RWPE2 (cell line): ENCODE measurements at regions not wholly inside any gene's neighbourhood (a gene's known extent, or its start where the extent isn't known, plus 50 kb on each side); places are given as distances from the start of the nearest gene placed in this dataset.
A peak's percentile ranks its signal among the peaks of the same experiment; 100 is the strongest.

ENCODE experiments used
- ATAC-seq: fragments of 200-7000 bp; cut with Tn5 transposase; 3 replicates; pipeline ENCODE4 v1.9.1; 2021; ENCODE audit warnings: low read depth
- DNase-seq: peaks from one replicate; pipeline ENCODE4 v3.0.0-alpha.2; 2020; ENCODE audit warnings: low spot score
- H3K27ac ChIP-seq: fragments of 450-650 bp; 2 replicates; pipeline ENCODE4 v1.5.1; 2017; ENCODE audit warnings: mild to moderate bottlenecking; ENCODE audit not compliant: poor library complexity, severe bottlenecking
- H3K27me3 ChIP-seq: fragments of 250-450 bp; sonication (Bioruptor Pico); 2 replicates; pipeline ENCODE4 v1.5.1; 2021; ENCODE audit warnings: mild to moderate bottlenecking, moderate library complexity; ENCODE audit not compliant: insufficient read depth, poor library complexity, severe bottlenecking
- H3K36me3 ChIP-seq: fragments of 250-450 bp; sonication (Bioruptor Pico); 2 replicates; pipeline ENCODE4 v1.5.1; 2020; ENCODE audit warnings: low read depth, mild to moderate bottlenecking, moderate library complexity
- H3K4me1 ChIP-seq: fragments of 250-450 bp; sonication (Bioruptor Pico); 2 replicates; pipeline ENCODE4 v1.5.1; 2021; ENCODE audit warnings: mild to moderate bottlenecking, moderate library complexity; ENCODE audit not compliant: insufficient read depth, poor library complexity, severe bottlenecking
- H3K4me3 ChIP-seq: fragments of 250-450 bp; sonication (Bioruptor Pico); 2 replicates; pipeline ENCODE4 v1.5.1; 2021; ENCODE audit warnings: mild to moderate bottlenecking, moderate library complexity; ENCODE audit not compliant: severe bottlenecking
- H3K9me3 ChIP-seq: fragments of 250-450 bp; sonication (Bioruptor Pico); 2 replicates; pipeline ENCODE4 v1.5.1; 2021; ENCODE audit warnings: mild to moderate bottlenecking, moderate library complexity; ENCODE audit not compliant: severe bottlenecking
- CTCF ChIP-seq: fragments of 450-650 bp; IDR thresholded peaks from one replicate; pipeline ENCODE4 v1.5.1; 2017; ENCODE audit warnings: mild to moderate bottlenecking, moderate library complexity; ENCODE audit not compliant: poor library complexity, severe bottlenecking

- Histone ChIP-seq H3K27ac (no peak overlapping the region), H3K4me1 (no peaks in the 10 kb centered on the region), H3K36me3 (no peaks in the 10 kb centered on the region), H3K27me3 (no peaks in the 10 kb centered on the region), H3K4me3 (no peak overlapping the region), H3K9me3 (no peaks in the 10 kb centered on the region)
- ATAC-seq (no peak), DNase-seq (no peak)
- no peak for TF ChIP-seq CTCF
Measured at GRCh38 chr21:28798798-28799197, 193.9 kb downstream of the LTN1 start.

GRCh38 chr21:28795251-28795650, 197.4 kb downstream of the LTN1 start:
- DNase-seq (no peak), ATAC-seq (no peak)
- H3K27me3 ChIP-seq = no peaks in the 10 kb centered on the region
- H3K27ac ChIP-seq = no peak overlapping the region
- no peaks in the 10 kb centered on the region for H3K9me3 ChIP-seq
- no peaks in the 10 kb centered on the region for H3K36me3 ChIP-seq
- H3K4me3 ChIP-seq = no peak overlapping the region
- H3K4me1 ChIP-seq = no peaks in the 10 kb centered on the region
- no peak for TF ChIP-seq CTCF

- Histone ChIP-seq H3K4me1 (no peaks in the 10 kb centered on the region), H3K4me3 (no peak overlapping the region), H3K36me3 (no peaks in the 10 kb centered on the region), H3K9me3 (no peaks in the 10 kb centered on the region), H3K27me3 (no peaks in the 10 kb centered on the region), H3K27ac (no peak overlapping the region)
- no peak for TF ChIP-seq CTCF
- ATAC-seq = no peak
- DNase-seq = no peak
Measured at GRCh38 chr21:28794371-28794851, 198.3 kb downstream of the LTN1 start.

GRCh38 chr21:28793043-28793442, 199.6 kb downstream of the LTN1 start:
- no peak for DNase-seq

More at GRCh38 chr21:28793043-28793442, 199.6 kb downstream of the LTN1 start:
- Histone ChIP-seq H3K27ac (no peak overlapping the region), H3K36me3 (no peaks in the 10 kb centered on the region), H3K4me1 (no peaks in the 10 kb centered on the region), H3K27me3 (no peaks in the 10 kb centered on the region), H3K4me3 (no peak overlapping the region), H3K9me3 (no peaks in the 10 kb centered on the region)
- peak; percentile 43 for TF ChIP-seq CTCF
- ATAC-seq = no peak
